KBM-7 (cell line): ENCODE measurements at regions not wholly inside any gene's neighbourhood (a gene's known extent, or its start where the extent isn't known, plus 50 kb on each side); places are given as distances from the start of the nearest gene placed in this dataset.

Experiments used
- DNase-seq: peaks from one replicate; pipeline ENCODE4 v3.0.0-alpha.2; 2015
- in situ Hi-C: fragments of 300-500 bp; cut with MboI; formaldehyde crosslinking; loops from 2 replicates; pipeline ENCODE4 v1.14.3; 2020; ENCODE audit warnings: low sequenced_read_pairs, low pct_unique_long_range_greater_than_20kb, mixed read lengths

DNA sequence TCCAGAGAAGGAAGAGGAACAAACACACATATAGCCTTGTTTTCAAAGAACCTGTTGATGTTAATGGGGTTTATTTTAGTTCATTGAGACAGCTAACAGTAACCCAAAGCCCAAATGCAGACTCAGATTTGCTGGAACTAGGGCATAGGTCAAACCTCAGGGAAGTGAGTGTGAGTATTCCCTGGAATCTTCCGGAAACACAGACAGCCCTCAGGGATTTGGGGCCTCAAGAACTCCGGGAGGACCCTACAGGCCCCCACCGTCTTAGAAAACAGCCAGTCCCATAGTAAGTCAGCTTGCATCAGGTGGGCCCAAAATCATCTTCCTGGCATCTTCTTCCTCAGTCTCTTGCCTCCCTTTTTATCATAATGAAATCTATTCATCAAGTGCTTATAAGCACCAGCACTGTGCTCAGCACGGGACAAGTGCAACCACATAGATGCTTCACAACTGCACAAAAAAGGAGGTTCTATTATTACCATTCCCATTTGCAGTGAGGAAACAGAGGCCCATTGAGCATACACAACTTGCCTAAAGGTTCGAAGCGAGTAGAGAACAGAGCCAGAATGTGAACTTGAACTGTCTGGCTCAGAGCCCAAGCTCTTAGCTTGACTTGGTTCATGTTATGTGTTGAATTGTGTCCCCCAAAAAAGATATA is 50.2 kb upstream of the BCL11A start:
- in situ Hi-C loops: no loop called here
- no peak for DNase-seq

DNA sequence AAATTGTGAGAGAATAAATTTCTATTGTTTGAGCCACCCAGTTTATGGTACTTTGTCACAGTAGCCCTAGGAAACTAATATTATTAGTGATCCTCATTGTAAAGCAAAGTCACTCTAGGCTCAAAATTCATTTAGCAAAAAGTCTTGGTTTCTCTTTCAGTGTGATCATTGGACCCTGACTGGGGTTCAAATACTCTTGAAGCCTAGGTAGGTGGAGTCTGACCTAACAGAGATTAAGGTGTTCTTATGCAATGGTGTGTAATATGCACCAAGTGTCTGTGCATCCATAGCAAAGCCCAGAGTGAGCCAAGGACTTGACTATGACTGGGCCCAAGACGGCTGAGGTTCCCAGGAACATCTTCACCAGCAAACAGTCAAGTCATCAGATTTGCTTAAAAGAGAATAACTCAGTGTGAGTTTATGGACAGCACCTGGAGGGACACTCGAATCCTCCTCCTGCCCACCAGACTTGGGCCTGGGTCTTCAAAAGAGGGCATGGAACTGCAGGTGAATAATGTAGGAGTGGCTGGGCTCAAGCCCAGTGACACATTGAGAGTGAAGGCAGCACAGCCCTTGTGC is 51.1 kb upstream of the BCL11A start:
- DNase-seq: no peak
- in situ Hi-C loops: no loop called here

DNA sequence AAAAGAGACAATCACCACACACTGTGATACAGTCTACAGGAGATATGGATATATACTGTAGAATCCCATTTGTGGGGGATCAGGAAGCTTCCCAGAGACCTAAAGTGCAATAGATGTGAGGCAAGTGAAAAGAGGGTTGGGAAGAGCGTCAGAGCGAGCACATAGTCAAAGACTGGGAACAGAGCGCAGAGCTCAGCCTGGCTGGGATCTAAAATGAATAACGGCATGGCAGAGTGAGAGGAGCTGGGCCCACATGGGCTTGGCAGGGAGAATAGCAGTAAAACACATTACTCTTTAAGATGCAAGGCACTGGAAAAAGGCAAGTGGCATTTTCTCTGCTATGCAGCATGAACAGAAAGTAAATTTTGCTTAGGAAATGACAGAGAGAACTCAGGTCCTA is 52.4 kb upstream of the BCL11A start:
- in situ Hi-C loops: no loop called here

DNA sequence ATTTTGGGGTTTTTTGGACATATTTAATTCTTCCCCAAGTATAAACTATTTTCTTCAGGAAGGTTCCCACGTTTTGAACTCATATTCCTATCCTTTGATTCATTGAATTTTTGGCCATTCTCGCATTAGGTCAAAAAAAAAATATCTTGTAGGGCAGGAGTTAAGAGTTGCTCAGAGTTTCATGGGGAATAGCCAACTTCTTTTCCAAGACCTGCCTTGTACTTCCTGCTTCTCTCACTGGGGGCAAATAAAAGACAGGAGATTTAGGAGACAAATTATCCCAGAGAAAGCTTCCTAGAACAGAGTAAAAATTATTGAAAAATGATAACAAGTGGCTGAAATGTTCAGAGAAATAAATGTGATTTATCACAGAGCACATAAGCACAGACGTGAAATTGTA is 55.2 kb upstream of the BCL11A start:
- in situ Hi-C loops: no loop called here
- no peak for DNase-seq

More for the DNA sequence above, 52.4 kb upstream of the BCL11A start:
- DNase-seq: no peak

DNA sequence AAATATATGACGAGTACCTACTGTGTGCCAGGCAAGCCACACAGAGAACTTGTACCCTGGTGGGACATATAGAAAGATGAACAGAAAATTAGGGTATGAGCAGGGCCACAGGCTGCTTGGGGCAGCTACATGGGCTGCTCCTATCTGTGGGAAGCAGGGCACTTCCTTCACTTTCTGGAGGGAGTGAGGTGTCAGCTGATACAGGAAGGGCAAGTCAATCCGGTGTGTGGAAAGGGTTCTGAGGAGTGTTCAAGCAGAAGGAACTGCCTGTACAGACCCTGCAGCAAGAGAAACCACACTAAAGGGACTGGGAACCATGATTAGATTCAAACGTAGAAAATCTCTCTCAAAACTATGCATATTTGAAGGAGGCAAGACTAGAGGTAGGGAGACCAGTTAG is 58.6 kb upstream of the BCL11A start:
- in situ Hi-C loops: no loop called here
- DNase-seq: peak; percentile 68

DNA sequence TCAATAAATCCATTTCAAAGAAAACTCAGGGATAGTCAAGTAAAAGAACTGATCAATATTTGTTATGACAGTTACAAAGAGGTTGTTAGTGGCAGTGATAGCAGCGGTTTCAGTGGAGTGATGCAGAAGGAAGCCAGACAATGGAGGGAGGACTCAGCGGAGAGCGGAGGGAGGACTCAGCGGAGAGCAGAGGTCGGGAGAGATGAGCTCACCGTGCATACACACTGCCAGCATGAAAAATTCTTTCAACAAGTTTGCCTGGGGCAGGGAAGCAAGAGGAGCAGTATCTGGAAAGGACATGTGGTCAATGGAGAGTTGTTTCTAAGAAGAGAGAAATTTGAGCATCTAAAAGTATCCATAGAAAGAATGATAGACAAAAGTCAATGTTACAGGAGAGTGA is 60.9 kb upstream of the BCL11A start:
- no peak for DNase-seq
- in situ Hi-C loops: no loop called here

DNA sequence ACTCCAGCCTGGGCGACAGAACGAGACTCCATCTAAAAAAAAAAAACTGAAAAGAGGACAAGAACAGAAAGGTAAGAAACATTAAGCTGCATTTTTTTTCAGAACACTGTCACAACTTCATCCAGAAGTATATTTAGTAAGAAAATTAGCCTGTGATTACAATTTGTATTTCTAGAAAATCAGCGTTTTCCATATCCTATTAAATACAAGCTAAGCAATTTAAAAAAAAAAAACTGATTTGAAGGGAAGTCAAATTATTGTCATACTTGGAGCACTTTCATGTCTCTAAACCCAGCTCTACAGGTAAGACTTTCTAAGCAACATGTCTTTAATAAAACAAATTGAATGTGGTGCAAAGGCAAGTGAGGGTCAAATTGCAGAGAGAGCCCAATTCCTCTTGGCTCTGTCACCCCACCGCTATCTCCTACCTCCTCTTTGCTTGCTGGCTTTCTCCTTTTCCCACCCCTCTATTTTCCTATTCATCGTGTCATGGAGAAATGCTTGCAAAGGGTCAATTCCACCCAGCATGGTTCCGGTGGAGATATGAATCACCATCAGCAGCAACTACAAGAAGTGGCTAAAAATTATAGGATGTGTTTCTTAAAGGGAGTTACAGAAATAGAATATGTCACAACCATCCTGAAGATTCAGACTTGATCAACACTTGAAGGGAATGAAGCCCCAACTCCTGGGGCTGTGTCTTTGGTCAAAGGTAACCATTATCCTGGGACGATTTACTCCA is 68.4 kb upstream of the BCL11A start:
- in situ Hi-C loops: no loop called here

DNA sequence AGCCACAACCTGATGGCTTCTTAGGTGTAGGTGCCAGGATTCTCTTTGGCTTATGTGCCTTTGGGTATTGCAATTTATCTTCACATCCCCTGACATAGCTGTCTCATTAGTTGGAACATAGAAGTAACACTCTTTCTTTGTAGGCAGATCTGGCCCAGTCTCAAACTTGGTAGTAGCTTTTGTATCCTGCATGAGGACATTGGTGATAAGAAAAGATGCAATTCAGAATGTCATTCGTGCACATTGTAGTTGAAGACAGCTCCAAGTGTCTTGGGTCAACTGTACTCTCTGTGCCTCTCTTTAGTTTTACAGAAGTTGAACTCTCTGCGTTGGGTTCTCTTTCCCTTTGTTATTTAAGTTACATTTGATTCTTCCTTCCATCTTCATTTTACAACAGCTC is 69.6 kb upstream of the BCL11A start:
- no peak for DNase-seq
- in situ Hi-C loops: no loop called here

More for the DNA sequence above, 68.4 kb upstream of the BCL11A start:
- no peak for DNase-seq

DNA sequence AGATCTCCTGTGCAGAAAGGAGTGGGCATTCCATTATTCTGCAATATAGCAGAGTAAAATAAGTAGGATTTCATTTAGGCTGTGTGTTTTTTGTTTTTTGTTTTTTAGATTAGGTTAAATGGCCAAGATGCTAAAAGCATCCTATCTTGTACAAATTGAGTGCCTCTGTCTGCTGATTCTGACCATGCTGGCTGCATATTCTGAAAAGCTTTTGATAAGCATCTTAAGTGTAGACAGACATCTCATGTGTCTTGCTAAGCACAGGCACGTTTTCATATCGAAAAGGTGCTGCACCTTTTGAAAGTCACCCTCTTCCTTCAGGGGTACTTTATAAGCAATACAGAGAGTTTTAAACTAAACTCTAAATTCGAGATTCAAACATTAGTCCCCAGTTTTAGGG is 74.0 kb upstream of the BCL11A start:
- DNase-seq: no peak
- in situ Hi-C loops: no loop called here

DNA sequence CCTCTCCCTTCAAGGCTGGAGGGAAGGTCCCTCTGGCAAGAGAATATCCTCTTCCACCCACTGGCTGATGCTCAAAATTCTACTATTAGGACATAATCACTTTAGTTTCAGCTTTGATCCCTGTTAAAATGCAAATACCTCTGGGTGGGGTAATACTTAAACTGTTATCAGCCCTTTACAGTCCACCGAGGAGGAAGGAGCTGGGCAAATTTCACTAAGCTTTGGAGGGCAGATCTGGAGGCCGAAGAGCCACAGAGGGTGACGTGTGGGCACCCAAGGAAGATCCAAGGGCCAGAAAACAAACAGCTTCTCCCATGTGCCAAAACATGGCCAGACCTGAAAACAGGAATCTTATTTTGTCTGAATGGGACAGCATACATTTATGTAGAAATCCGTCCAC is 74.6 kb upstream of the BCL11A start:
- in situ Hi-C loops: no loop called here
- DNase-seq: no peak

DNA sequence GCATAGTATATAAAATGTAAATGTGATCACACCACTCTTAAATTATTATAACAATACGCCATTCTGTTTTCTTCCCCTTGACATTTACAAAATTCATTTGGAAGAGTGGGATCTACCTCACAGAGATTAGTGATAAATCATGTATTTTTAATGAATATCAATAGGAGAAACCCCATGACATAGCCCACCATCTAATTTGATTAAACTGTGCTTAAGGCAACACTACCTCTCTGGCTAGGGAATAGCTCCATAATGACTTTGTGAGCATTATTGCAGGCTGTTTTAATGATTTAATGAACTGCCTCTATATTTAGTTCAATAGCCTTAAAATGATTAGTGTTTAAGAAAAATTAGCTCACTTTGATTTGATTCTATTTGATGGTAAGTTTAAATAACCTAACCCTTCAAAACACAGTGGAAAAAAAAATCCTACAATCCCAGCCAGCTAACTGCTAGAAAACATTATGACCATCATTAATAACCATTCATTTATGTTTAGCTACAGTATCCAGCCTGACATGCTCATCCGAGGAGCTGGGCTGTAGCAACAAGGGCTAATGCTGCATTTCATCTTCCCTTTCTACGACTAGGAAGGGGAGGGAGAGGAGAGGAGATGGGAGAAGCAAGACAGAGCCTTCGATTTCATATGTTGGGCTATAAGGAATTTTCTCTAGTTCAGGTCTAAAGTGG is 75.3 kb upstream of the BCL11A start:
- in situ Hi-C loops: no loop called here
- no peak for DNase-seq

DNA sequence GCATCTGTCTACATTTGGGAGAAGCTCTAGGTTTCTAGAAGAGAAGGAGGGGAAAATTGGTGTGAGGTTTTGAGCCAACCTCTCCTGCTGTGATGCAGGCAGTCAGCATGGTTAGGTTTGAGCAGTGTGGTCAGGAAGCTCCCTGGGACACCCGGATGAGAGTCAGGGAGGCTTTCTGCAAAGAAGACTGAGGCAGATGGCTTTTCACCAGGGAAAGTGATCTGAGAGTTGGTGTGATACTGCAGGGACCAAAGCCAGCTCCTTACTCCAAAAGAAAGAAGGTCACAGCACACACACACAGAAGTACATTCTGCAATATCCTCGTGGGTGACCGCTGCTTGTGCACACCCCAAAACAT is 75.8 kb upstream of the BCL11A start:
- in situ Hi-C loops: no loop called here
- DNase-seq: no peak

DNA sequence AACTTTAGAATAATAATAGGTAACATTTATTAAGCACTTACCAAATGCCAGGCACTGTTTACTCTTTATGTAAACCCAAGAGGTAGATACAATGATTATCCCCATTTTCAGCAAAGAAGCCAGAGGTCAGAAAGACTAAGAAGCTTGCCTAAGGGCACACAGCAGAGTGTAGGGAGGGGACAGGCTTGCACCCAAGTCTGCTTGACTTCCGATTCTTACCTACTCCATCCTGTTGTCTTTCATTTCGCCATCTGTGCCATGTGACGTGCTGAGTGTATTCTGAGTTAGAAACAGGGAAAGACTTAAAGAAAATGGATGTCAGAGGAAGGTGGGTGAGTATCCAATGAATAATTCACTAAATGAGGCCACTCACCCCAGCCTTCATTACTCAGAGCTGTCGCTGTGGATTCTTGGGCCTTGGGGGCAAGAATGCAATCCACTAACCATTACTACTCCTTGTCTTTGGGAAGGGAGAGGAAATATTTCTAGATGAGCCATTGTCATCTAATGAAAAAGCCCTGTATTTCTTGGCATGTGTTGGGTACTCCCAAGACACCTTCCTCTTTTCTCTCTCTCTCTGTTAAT is 76.4 kb upstream of the BCL11A start:
- no peak for DNase-seq
- in situ Hi-C loops: no loop called here

DNA sequence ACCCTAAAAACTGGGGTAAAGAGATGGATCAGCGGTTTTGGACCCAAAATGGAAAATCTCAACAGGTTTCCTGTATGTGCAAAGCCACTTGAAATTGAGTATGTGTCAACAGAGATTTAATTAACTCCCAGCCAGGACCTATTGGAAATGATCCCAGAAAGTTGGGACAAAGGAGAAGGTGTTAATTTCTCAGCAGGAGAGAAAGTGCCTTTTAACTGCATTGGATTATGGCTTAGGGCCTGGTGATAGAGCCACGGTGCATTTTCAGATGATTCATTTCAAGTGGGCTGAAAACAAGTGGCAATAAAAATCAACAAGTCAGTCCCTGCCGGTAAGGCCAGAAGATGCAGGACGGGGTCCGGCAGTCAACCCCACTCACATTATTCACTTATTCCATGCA is 80.2 kb upstream of the BCL11A start:
- DNase-seq: no peak
- in situ Hi-C loops: no loop called here

DNA sequence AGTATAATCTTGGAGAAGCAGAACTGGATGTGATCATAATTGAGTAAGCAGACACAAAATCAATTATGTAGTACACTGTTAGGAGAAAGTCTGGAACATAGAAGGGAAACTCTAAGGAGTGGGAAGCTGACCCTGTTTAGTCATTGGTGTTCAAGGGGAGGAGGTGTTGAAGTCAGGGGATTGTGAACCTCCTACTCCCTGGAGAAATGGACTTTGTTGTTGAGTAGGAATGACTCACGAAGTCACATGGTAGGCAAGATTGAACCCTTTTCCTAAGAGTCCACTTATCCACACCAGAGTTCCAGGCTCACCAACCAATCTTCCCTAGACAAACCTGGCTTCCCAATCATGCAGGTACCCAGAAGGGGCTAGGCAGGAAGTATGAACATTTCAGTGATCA is 81.0 kb upstream of the BCL11A start:
- DNase-seq: no peak
- in situ Hi-C loops: no loop called here

DNA sequence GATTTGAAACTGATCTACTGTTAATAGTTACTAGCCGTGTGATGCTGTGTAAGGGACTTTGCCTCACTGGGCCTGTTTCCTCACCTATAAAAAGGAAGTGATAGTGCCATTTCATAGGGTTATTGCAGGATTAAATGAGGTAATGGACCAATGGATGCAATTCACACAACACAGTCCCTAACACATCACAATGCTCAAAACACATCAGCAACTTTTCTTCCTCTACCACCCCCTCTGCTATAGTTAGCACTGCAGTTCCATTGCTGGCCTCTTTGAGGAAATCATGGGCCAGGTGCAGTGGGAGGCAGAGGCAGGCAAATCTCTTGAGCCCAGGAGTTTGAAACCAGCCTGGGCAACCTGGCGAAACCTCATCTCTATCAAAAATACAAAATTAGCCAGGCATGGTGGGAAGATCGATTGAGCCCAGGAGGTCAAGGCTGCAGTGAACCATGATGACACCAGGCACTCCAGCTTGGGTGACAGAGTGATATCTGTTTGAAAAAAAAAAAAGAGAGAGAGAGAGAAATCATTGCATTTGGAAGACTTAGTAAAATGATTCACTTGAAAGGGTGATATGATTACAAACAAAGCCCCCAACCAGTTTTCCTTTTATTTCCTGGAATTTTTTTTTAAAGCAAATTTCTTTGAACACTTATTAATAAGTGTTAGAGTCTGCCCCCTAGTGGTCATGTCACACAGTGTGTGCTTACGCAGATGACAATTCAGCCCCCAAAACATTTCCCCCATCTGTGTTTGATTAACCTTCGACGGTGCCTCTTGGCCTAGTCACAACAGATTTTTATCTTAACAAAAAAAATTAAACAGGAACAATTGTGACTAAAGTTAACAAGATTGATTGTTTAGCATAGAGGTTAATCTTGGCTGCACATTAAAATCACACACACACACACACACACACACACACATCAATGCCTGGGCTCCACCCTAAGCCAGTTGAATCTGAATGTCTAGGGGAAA is 88.6 kb upstream of the BCL11A start:
- peak; percentile 56 for DNase-seq
- in situ Hi-C loops: no loop called here

DNA sequence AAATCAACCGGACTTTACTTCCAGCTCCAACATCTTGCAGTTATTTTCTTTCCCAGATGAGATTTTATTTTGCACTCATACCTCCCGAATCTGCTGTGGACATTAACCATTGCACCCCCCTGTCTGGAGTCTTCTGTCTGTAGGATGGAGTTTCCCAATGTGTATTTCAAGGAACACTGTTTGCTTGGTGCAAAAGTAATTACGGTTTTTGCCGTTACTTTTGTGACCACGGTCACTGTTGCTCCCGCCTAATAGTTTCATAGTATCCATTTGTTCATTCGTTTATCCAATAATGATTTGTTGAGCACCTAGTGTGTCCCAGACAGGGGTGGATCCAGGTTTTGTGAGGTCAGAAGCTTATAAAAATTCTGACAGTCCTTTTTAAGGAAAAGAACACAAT is 90.3 kb upstream of the BCL11A start:
- DNase-seq: no peak
- in situ Hi-C loops: no loop called here

DNA sequence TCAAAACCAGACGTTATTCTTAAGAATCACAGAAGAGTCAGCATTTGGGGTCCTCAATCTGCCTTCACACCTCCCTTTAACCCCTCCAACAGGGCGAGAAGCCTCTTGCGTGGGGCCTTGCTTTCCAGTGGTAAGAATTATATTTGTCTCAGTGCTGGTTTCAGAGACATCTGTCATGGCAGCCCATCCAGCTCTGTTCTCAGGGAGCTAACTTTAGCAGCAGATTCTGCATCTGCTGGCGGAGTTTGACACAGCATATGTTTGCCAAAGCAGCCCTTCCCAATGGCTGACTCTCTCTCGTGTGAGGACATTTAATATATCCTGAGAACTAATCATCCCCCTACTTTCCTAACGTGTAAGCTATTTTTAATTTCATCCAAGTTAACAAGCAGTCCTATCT is 91.5 kb upstream of the BCL11A start:
- in situ Hi-C loops: no loop called here
- DNase-seq: no peak

DNA sequence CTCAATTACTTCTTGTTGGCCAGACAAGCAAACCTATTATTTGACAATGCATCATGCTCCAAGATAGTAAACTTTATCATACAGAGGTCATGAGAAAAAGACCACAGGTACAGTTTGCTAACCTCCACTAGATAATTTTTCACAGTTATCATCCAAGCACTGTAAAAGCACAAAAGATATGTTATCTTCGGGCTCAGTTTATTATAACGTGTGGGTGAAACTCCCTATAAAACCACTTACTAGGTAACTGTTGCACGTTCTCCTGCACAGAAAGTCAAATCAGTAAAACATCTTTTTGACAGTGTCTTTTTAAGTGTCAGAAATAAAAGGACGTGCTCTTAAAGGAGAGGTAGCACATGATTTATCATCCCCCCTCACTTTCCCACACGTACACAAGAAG is 94.7 kb upstream of the BCL11A start:
- DNase-seq: no peak
- in situ Hi-C loops: no loop called here
